ENCODE measurements at regions not wholly inside any gene's neighbourhood (a gene's known extent, or its start where the extent isn't known, plus 50 kb on each side); places are given as distances from the start of the nearest gene placed in this dataset.
"Not testable (repeated sequence)": the region's sequence is repeated elsewhere in the genome, so short reads cannot be mapped to it uniquely, and the experiment has no call there.

DNA sequence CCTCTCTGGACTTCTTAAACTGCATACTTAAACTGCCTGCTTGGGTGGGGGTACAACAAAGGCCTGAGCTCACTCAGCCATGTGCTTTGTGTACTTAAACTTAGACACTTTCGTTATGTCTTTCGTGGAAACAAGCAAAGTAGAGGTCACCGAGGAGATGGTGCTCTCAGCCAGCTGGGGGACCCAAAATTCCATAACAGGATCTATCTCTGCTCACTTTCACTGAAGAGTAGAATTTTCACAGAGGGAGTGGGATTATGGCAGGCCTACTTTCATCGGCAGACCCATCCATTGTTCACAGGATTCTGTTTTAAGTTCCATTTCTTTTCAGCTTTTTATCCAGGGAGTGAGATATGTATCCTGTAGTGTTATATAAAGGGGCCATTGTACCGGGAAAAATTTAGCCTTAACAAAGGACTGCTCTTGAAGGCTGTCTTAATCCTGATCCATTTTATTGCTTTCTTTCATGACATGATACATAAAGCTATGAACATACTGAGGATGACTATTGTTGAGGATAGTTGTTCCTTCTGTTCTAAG lies 370.0 kb upstream of the GHITM start:
- DNase-seq = peak; percentile 11

- DNase-seq = not testable (repeated sequence)
Measured at GRCh38 chr10:83786701-83787100, 352.6 kb upstream of the GHITM start.

DNA sequence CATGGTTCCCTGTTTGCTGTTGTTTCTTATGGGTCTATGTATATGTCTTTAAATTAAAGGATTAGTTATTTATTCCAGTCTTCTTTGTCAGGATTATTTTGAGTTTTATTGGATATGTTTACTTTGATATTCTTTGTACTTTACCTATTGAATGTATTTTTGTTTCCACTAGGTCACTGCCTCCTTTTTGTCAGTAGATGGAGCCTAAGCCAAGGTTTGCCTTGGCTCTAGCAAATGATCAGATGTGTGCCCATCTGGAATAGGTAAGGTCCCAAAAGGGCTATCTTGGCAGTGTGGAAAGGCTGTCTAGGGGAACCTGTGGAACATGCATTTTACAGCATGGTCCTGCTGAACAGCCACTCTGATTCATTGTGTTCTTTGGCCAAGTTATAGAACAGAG lies 337.3 kb upstream of the GHITM start:
- DNase-seq = no peak

DNA sequence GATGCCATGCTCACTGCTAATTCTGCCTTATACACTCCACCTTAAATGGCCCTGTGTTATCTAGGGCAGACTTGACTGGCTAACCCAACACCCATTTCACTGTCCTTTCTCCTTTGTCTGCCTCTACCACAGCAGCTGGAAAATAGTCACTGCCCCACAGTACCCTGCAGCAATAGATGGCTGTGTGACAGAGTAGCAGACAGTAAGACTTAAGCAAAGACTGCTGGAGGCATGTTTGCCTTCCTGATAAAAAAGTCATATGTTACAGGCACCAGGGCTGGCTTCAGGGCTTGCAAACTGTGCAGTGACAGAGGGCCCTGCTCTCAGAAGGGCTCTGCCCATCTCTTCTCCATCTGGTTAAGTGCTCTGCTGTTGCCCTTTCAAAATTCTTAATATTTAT lies 332.6 kb upstream of the GHITM start:
- no peak for DNase-seq

DNA sequence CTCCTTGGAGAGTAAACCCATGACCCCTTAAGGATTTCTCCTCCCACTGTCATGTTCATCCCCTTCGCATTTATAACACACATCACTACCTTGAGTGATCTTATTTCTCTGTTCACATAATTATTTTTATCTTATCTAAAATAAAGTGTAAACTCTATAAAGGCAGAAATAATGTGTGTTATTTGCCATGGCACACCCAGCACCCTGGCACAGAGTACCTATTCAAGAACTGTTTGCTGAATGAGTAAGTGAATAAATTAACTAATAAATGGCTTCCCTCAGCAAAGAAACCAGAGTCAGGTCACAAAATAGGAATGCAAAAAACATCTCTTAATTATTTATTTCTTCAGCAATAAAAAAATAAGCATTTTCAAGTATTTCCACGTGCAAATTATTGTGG lies 330.3 kb upstream of the GHITM start:
- no peak for DNase-seq

GRCh38 chr10:83816942-83817341 lies 322.4 kb upstream of the GHITM start:
- no peak for DNase-seq

DNA sequence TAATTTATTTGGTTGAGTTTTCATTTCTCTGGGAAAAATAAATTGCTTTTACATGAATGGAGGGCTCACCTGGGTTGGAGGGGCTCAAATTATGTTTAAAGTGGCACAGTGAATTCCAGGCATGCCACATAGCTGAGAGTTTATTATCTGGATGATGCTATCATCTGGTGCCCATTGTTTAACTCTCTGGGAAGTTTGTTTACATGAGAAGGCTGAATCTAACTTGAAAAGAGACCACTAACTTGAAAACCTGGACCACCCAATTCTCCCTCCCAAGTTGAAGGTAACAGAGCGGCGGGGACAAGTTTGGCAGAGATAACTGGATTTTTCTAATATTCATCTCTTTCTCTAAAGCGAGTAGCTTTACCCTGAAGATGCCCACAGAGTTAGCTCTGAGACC lies 321.5 kb upstream of the GHITM start:
- no peak for DNase-seq

DNA sequence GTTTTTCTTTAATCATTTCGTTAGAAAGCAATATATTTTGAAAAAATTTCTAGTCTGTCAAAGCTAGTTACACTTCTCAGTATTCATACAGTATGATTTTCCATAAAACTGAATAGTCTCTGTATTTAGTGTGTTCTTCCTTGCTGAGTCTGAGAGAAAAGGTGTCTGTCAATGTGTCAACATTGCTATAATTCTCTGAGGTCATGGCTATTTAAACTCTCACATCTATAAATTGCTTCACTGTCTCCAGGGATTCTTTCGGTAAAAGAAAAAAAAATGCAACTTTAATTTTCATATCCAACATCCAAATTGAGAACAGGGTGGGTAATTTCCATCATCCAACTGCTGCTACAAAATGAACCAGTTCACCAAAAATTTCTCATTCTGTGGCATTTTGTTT lies 319.7 kb upstream of the GHITM start:
- DNase-seq = no peak

DNA sequence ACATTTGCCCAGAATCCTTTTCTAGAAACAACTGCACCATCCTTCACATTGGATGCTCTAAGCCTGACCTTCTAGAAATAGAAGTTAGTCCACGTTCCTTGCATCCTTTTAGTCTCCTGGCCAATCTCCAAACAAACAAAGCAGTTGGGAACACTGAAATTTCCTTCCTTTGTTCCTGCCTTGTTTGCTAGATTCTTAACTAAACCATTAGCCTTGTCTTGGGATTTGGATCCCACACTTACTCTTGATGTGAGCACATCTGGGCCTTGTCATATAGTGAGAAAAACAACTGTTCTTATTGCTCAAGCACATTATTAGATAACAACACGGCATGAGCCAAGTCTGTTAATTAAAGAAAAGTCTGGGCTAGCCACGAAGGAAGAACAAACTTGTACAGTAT lies 319.3 kb upstream of the GHITM start:
- no peak for DNase-seq

DNA sequence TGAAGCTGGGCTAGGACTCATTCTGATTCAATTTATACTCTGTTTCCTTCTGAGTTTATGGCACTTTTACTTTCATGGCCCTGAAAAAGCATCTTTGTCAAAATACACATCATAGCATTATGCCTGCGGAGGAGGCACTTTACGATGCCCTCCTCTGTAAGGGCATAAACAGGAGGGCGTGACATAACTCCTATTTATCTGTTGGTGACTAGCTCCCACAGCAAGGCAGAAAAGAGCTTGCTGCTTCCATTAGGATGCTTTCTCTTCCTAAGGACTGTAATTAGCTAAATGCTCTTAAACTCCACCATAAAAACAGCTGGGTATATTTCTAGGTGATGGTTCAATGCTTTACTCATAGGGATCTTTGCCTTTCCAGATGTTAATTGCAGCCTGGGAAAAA lies 315.2 kb upstream of the GHITM start:
- no peak for DNase-seq

- no peak for DNase-seq
Measured at GRCh38 chr10:83834096-83834495, 305.2 kb upstream of the GHITM start.

GRCh38 chr10:83835945-83836745 lies 303.2 kb upstream of the GHITM start:
- no peak for DNase-seq

GRCh38 chr10:83848677-83849076 lies 290.6 kb upstream of the GHITM start:
- no peak for DNase-seq

DNA sequence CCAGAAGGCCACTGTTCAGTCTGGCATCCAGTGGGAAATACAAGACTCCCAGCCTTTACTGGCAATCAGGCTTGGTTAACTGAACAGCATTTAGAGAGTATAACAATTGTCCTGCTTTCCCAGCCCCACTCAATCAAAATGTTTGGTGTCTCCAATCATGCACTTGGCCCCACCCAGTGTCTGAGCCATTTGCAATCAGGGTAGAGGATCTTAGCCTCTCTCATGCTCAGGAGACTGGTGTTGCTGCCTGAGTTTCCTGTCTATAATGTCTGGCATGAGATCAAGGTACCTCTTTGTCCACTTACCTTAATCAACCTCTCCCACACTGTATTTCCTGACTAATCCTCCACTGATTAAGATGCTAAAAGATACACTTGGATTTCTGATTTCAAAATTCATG lies 290.2 kb upstream of the GHITM start:
- DNase-seq = no peak

DNA sequence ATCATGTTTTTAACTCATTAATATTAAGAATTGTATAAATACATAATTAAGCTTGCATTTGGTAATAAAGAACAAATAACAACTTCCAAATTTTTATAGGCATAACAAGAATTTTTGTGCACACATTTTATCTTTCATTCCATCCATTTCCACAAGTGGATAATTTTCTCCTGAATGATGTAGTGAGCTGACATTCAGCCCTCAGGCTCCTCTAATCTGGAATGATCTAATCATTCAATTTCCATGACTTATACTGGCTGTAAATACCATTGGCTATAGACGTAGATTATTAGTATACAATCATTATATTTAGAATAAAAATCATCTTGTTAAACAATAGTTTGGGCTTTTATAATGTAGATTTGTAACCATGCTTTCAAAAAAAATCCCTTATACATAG lies 287.2 kb upstream of the GHITM start:
- no peak for DNase-seq

GRCh38 chr10:83862723-83863122 lies 276.6 kb upstream of the GHITM start:
- no peak for DNase-seq

DNA sequence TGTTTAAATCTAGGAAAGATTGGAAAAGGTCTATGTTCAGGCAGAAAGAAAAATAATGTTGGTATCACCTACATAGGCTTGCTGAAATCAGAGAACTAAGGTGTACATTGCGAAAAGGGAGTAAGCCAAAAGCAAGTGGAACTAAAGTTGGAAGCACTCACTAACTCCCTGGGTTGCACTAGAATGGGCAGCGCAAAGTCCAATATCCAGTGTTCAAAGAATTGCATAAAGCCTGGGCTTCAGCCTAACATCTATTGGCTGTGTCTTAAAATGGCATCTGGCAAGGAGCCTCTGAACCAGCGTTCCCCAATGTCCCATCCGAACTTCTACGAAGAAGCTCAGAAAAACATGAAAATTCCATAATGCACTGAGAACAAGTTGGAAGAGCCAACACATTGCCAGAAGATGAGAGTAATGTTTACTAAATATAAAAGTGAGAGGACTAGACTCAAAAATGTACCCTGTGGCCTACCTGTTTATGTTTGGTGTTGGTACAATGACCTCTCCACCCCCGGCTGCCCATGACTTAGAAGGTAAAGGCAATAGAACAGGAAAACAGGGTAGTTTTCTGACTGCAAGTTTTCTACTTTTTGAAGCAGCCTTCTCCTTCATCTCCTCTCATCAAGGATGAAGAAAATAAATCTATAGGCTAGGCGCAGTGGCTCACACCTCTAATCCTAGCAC lies 275.9 kb upstream of the GHITM start:
- DNase-seq = no peak

DNA sequence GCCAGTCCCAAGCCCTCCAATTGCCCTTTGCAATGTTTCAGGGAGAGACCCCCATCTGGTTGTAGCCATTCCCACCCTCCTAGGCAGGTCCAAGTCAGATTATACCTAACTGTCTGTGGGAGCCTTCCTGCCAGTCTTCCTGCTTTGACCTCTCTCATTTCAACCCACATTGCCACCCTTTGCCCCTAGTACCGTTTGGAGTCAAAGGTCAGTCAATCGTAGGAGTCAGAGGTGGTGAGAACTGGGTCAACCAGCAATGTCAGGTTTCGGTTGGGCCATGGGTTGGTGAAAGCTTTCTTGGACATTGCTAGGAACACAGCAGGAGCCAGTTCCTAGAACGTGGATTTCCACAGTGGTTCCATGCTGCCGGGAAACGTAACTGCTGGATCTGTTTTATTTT lies 269.4 kb upstream of the GHITM start:
- no peak for DNase-seq

- peak; percentile 93 for DNase-seq
Measured at GRCh38 chr10:83871187-83872081, 267.9 kb upstream of the GHITM start.

GRCh38 chr10:83880252-83880791 lies 259.0 kb upstream of the GHITM start:
- no peak for DNase-seq

- DNase-seq = peak; percentile 79
Measured at GRCh38 chr10:83881661-83882060, 257.6 kb upstream of the GHITM start.

DNA sequence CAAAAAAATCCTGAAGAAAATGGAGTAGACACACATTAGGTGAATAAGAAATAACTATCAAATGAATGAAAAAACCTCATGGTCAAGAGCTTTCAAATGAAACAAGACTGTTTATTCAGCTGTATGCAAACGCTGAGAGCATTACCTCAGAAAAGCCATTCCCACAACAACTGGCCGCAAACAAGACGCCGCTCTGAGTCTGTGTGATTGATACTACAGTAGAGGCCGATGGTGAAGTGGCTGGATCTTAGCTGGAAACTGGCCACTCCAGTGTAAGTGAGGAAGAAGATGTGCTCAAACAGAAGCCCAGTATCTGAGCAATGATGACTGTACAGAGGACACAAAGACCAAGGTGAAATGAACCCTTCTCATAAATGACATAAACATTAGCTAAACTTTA lies 252.4 kb upstream of the GHITM start:
- DNase-seq = no peak

DNA sequence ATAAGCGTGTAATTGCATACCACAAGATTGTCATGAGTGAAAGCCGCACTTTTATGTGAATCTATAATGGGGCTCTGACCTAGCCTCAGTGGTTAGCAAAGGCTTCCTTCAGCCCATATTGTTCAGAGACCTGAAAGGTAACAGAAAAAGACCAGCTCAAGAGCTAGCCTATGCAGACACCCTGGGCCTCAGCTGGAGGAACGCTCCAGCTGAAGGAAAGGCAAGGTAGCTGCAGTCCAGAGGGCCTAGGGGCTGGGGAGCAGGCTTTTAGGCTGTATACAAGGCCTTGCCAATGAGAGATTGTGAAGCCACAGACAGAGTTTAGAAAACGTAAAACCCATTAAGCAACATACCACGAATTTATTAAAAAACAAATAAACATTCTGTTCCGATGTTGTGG lies 246.6 kb upstream of the GHITM start:
- no peak for DNase-seq
